Neural progenitor cell (in vitro differentiated cells): ENCODE measurements at regions not wholly inside any gene's neighbourhood (a gene's known extent, or its start where the extent isn't known, plus 50 kb on each side); places are given as distances from the start of the nearest gene placed in this dataset.

Experiments
- DNase-seq: peaks from one replicate; pipeline ENCODE4 v3.0.0-alpha.2; 2016; ENCODE audit warnings: low spot score
- H2AFZ ChIP-seq: fragments of 200-600 bp; sonication (generic); replicated peaks from 2 replicates; pipeline ENCODE4 v1.6.1; 2016; ENCODE audit warnings: antibody characterized with exemption
- H3F3A ChIP-seq: fragments of 200-600 bp; sonication (generic); 2 replicates; pipeline ENCODE4 v1.6.1; 2016; ENCODE audit warnings: antibody characterized with exemption, low read depth
- H3K27ac ChIP-seq: fragments of 200-600 bp; sonication (generic); 2 replicates; pipeline ENCODE4 v1.5.1; 2016; ENCODE audit warnings: mild to moderate bottlenecking
- H3K27me3 ChIP-seq: fragments of 200-600 bp; sonication (generic); 2 replicates; pipeline ENCODE4 v1.6.1; 2016; ENCODE audit warnings: mild to moderate bottlenecking, moderate library complexity
- H3K36me3 ChIP-seq: fragments of 200-600 bp; sonication (generic); 2 replicates; pipeline ENCODE4 v1.5.1; 2016
- H3K4me1 ChIP-seq: fragments of 200-600 bp; sonication (generic); 2 replicates; pipeline ENCODE4 v1.6.1; 2016; ENCODE audit warnings: mixed run types
- H3K4me2 ChIP-seq: fragments of 200-600 bp; sonication (generic); 2 replicates; pipeline ENCODE4 v1.6.1; 2016
- H3K4me3 ChIP-seq: fragments of 200-600 bp; sonication (generic); 2 replicates; pipeline ENCODE4 v1.5.1; 2016
- H3K79me2 ChIP-seq: fragments of 200-600 bp; sonication (generic); 2 replicates; pipeline ENCODE4 v1.6.1; 2016; ENCODE audit warnings: low read depth
- H3K9ac ChIP-seq: fragments of 200-600 bp; sonication (generic); 2 replicates; pipeline ENCODE4 v1.6.1; 2016
- H3K9me3 ChIP-seq: fragments of 200-600 bp; sonication (generic); 2 replicates; pipeline ENCODE4 v1.5.1; 2016; ENCODE audit warnings: low read depth
- H4K20me1 ChIP-seq: fragments of 200-600 bp; sonication (generic); 2 replicates; pipeline ENCODE4 v1.6.1; 2016; ENCODE audit warnings: low read depth
- H3K27ac Mint-ChIP-seq: 3 replicates; pipeline ENCODE4 v1.8.0; 2021; ENCODE audit warnings: mixed read lengths
- H3K27me3 Mint-ChIP-seq: 2 replicates; pipeline ENCODE4 v1.8.0; 2022; ENCODE audit warnings: low read depth, mild to moderate bottlenecking, inconsistent platforms, moderate library complexity, mixed read lengths; ENCODE audit not compliant: insufficient read depth
- H3K36me3 Mint-ChIP-seq: 3 replicates; pipeline ENCODE4 v1.8.0; 2021; ENCODE audit warnings: mixed read lengths
- H3K4me1 Mint-ChIP-seq: 3 replicates; pipeline ENCODE4 v1.8.0; 2021; ENCODE audit warnings: mixed read lengths
- H3K4me3 Mint-ChIP-seq: 3 replicates; pipeline ENCODE4 v1.8.0; 2021; ENCODE audit warnings: mild to moderate bottlenecking, moderate library complexity, mixed read lengths
- H3K9me3 Mint-ChIP-seq: 3 replicates; pipeline ENCODE4 v1.8.0; 2020; ENCODE audit warnings: mixed read lengths
- EZH2 ChIP-seq: fragments of 200-600 bp; sonication (generic); IDR thresholded peaks from 2 replicates; pipeline ENCODE4 v1.6.1; 2017; ENCODE audit warnings: antibody characterized with exemption, mild to moderate bottlenecking, moderate library complexity
- EZH2phosphoT487 ChIP-seq: fragments of 200-600 bp; sonication (generic); IDR thresholded peaks from 2 replicates; pipeline ENCODE4 v1.6.1; 2017; ENCODE audit warnings: antibody characterized with exemption
- TF ChIP-seq, protein P1 (sequence below): fragments of 200-600 bp; sonication (generic); IDR thresholded peaks from 2 replicates; pipeline ENCODE4 v1.5.1; 2017; ENCODE audit warnings: antibody characterized with exemption, mild to moderate bottlenecking

- Histone ChIP-seq H3K4me1 (no peaks in the 10 kb centered on the region), H4K20me1 (no peaks in the 10 kb centered on the region), H3K27ac (no peak overlapping the region), H3K4me3 (no peak overlapping the region), H3K27me3 (no peaks in the 10 kb centered on the region), H3F3A (no peaks in the 10 kb centered on the region), H3K9me3 (no peaks in the 10 kb centered on the region), H3K4me2 (no peak overlapping the region), H3K9ac (no peak overlapping the region), H2AFZ (no peak overlapping the region), H3K79me2 (no peaks in the 10 kb centered on the region), H3K36me3 (no peaks in the 10 kb centered on the region)
- TF ChIP-seq EZH2 (no peak), EZH2phosphoT487 (no peak)
- TF ChIP-seq, protein P1, sequence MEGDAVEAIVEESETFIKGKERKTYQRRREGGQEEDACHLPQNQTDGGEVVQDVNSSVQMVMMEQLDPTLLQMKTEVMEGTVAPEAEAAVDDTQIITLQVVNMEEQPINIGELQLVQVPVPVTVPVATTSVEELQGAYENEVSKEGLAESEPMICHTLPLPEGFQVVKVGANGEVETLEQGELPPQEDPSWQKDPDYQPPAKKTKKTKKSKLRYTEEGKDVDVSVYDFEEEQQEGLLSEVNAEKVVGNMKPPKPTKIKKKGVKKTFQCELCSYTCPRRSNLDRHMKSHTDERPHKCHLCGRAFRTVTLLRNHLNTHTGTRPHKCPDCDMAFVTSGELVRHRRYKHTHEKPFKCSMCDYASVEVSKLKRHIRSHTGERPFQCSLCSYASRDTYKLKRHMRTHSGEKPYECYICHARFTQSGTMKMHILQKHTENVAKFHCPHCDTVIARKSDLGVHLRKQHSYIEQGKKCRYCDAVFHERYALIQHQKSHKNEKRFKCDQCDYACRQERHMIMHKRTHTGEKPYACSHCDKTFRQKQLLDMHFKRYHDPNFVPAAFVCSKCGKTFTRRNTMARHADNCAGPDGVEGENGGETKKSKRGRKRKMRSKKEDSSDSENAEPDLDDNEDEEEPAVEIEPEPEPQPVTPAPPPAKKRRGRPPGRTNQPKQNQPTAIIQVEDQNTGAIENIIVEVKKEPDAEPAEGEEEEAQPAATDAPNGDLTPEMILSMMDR, result no peak
- H3K36me3 Mint-ChIP-seq, result peaks cover 10% of the 10 kb centered on the region
- no peak for DNase-seq
- H3K27me3 Mint-ChIP-seq, result no peaks in the 10 kb centered on the region
- peaks cover 39% of the 10 kb centered on the region for H3K9me3 Mint-ChIP-seq
- no peaks in the 10 kb centered on the region for H3K4me1 Mint-ChIP-seq
- no peak overlapping the region for H3K27ac Mint-ChIP-seq
- no peak overlapping the region for H3K4me3 Mint-ChIP-seq
Observed at GRCh38 chr1:183753464-183753891, 51.4 kb upstream of the RGL1 start.

DNA sequence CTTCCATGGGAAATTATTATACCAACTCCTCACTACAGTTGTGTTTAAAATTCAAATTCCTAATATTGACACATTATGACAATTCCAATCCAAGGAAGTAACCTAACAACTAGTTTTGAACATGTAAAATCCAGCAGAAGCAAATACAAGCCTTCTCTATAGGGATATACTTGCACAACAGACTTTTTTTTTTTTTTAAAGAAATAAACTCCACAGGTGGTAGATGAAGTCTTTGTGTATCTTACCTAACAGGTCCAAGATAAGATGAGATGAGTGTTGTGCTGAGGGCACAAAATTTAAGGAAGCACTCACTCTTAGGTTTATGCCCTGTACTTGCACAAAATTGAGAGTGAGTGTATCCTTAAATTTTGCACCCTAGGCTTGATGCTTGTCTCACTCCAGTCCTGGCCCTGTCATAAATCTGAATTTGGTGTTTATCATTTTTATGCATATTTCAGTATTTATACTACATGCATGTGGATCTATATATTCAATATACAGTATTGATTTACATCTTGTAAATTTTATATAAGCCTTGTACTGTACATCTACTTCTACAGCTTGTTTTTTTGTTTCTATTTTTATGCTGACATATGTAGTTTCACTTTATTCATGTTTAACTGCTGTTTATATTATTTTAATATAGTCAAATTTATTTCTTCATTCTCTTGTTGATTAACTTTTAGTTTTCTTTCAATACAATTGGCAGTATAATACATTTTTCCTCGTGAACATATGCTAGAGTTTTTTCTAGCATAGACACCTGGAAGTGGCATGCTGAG, 60.6 kb upstream of the RGL1 start:
- Histone ChIP-seq H3F3A (no peaks in the 10 kb centered on the region), H3K9me3 (no peaks in the 10 kb centered on the region), H3K4me2 (no peak overlapping the region), H3K4me3 (no peak overlapping the region), H3K27me3 (no peaks in the 10 kb centered on the region), H3K27ac (no peak overlapping the region), H3K9ac (no peak overlapping the region), H3K4me1 (no peaks in the 10 kb centered on the region), H3K79me2 (no peaks in the 10 kb centered on the region), H4K20me1 (no peaks in the 10 kb centered on the region), H3K36me3 (no peaks in the 10 kb centered on the region), H2AFZ (no peak overlapping the region)
- Mint-ChIP-seq H3K36me3 (peaks cover 20% of the 10 kb centered on the region), H3K27me3 (peaks cover 2% of the 10 kb centered on the region), H3K27ac (no peak overlapping the region), H3K9me3 (peaks cover 20% of the 10 kb centered on the region), H3K4me1 (no peaks in the 10 kb centered on the region), H3K4me3 (no peak overlapping the region)
- no peak for TF ChIP-seq EZH2
- TF ChIP-seq, protein P1, result no peak
- TF ChIP-seq EZH2phosphoT487, result no peak
- no peak for DNase-seq

- Histone ChIP-seq H3K4me1 (no peaks in the 10 kb centered on the region), H3K9me3 (no peaks in the 10 kb centered on the region), H3F3A (no peaks in the 10 kb centered on the region), H4K20me1 (no peaks in the 10 kb centered on the region), H3K4me3 (no peak overlapping the region), H3K9ac (no peak overlapping the region), H3K27me3 (no peaks in the 10 kb centered on the region), H2AFZ (no peak overlapping the region), H3K79me2 (no peaks in the 10 kb centered on the region), H3K36me3 (no peaks in the 10 kb centered on the region), H3K27ac (no peak overlapping the region), H3K4me2 (no peak overlapping the region)
- Mint-ChIP-seq H3K4me1 (no peaks in the 10 kb centered on the region), H3K9me3 (peaks cover 4% of the 10 kb centered on the region), H3K36me3 (peaks cover 12% of the 10 kb centered on the region), H3K27me3 (peaks cover 2% of the 10 kb centered on the region), H3K27ac (no peak overlapping the region), H3K4me3 (no peak overlapping the region)
- DNase-seq, result no peak
- no peak for TF ChIP-seq EZH2
- TF ChIP-seq, protein P1, result no peak
- no peak for TF ChIP-seq EZH2phosphoT487
Observed at GRCh38 chr1:183742355-183742754, 62.6 kb upstream of the RGL1 start.
